GM12864 (cell line): ENCODE measurements at regions not wholly inside any gene's neighbourhood (a gene's known extent, or its start where the extent isn't known, plus 50 kb on each side); places are given as distances from the start of the nearest gene placed in this dataset.

Experiments
- DNase-seq: peaks from one replicate; pipeline ENCODE4 v3.0.0-alpha.2; 2011; ENCODE audit warnings: low read depth
- H3K4me3 ChIP-seq: 2 replicates; pipeline ENCODE4 v1.5.1; 2011; ENCODE audit warnings: mild to moderate bottlenecking, low read depth, low read length, control low read depth
- TF ChIP-seq, protein P1 (sequence below): IDR thresholded peaks from 2 replicates; pipeline ENCODE4 v1.5.1; 2011; ENCODE audit warnings: low read depth, mild to moderate bottlenecking, moderate library complexity, low read length, control low read depth, inconsistent platforms; ENCODE audit errors: missing control alignments

DNA sequence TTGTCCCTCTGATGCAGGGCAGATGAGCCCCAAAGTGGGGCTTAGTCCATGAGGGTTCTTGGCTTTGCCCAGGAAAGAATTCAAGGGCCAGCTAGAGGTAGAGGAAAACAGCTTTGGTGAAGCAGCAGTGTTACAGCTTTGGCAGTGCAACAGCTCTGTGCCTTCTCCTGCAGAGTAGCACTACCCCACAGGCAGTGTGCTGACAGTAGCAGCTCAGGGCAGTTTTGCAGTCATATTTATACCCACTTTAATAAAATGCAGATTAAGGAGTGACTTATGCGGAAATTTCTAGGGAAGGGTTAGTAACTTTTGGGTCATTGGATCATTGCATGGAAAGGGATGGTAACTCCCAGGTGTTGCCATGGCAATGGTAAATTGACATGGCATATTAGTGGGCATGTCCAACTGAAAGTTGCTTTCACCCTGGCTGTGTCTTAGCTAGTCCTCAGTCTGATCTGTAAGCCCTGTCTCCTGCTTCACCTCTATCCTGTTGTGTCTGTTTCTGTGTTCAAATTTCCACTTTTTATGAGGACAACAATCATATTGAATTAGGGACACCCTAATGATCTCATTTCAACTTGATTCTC is 241.3 kb upstream of the C2CD4B start:
- no peak overlapping the region for H3K4me3 ChIP-seq
- TF ChIP-seq, protein P1, sequence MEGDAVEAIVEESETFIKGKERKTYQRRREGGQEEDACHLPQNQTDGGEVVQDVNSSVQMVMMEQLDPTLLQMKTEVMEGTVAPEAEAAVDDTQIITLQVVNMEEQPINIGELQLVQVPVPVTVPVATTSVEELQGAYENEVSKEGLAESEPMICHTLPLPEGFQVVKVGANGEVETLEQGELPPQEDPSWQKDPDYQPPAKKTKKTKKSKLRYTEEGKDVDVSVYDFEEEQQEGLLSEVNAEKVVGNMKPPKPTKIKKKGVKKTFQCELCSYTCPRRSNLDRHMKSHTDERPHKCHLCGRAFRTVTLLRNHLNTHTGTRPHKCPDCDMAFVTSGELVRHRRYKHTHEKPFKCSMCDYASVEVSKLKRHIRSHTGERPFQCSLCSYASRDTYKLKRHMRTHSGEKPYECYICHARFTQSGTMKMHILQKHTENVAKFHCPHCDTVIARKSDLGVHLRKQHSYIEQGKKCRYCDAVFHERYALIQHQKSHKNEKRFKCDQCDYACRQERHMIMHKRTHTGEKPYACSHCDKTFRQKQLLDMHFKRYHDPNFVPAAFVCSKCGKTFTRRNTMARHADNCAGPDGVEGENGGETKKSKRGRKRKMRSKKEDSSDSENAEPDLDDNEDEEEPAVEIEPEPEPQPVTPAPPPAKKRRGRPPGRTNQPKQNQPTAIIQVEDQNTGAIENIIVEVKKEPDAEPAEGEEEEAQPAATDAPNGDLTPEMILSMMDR: no peak

DNA sequence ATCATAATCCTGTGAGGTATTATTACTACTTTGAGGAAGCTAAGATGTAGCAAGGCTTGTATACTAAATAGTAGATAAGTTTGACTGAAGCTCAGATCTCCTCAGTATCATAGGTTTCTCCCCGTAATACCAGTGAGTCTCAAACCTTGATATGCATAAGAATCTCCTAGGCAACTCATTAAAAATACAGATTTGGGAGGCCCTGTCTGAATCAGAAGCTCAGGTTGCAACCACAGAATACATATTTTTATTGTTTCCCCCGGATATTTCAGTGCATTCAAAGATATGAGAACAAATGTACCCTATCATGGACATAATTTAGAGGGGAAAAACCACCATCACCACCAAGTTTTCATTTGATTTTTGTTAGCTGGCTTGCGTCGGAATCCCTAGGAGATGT is 242.1 kb upstream of the C2CD4B start:
- no peak for DNase-seq
- no peak overlapping the region for H3K4me3 ChIP-seq
- TF ChIP-seq, protein P1: no peak

More for the DNA sequence above, 241.3 kb upstream of the C2CD4B start:
- DNase-seq: no peak

DNA sequence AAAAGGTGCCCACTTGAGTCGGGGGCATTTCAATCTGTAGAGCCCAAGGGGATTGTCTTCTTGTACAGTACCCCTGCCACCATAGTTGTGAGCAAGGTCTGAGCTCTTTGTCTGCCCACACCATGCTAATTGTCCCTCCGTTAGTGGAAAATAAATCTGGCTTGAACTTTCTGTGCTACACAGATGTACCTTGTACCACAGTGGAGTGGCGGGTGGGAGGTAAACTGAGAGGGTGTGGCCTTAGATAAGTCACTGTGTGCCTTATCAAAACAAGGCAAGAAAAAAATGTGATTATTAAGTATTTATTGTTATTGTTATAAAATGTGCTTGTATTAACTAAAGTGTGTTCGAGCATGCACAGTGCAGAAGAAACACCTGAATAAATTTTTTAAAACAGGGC is 242.9 kb upstream of the C2CD4B start:
- TF ChIP-seq, protein P1: no peak
- DNase-seq: no peak
- H3K4me3 ChIP-seq: no peak overlapping the region

DNA sequence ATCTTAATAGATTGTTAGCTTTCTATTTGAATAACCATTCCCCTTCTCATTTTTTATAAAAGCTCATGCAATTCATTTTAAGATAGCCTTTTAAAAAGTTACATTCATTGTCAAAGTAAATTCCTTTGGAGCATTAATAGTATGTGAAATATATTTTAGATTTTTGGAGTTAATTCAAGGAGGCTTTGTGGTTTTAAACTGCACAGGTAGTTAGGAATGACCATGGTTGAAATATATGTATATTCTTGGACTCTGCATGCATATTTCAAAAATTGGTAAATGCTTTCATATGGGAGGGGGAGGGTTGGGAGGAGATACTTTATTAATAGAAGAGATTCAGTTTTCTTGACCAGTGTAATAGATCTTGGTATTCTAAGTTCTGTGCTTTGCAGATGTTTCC is 244.4 kb upstream of the C2CD4B start:
- DNase-seq: no peak
- TF ChIP-seq, protein P1: no peak
- no peak overlapping the region for H3K4me3 ChIP-seq

DNA sequence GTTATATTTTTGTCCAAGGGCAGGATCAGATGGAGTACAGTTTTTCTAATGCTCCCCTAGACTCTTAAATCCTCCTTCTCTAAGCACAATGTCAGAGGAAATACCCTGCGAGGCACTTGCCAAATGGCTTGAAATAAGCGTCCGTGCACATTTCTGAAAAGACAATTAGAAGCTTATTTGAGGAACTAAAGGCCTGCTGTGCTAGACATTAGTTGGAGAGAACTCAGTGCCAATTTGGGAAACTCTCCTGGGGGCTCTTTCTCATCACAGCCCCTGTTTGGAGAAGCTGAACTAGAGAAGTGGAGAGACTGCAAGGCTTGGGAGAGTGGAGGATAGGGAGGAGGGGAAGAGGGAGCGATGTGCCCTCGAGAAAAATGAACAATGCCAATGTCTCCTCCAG is 247.6 kb upstream of the C2CD4B start:
- TF ChIP-seq, protein P1: no peak
- no peak for DNase-seq
- no peak overlapping the region for H3K4me3 ChIP-seq

DNA sequence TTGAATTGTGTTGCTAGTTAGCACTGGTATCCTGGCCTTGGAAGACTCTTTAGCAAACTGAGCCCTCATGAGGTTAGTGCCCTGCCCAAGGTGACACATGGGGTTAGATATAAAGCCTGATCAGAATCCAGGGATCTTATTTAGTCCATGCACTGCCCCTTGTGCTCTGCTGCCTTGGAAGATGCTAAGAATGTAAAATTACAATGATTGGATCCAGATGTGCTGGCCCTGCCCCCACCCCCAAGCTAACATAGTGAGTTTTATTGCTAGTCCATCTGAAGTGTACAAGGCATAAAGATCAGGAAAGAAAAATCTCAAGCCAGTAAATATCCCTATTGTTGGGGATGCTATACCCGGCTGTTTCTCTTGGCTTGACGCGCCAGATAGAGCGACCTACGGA is 248.1 kb upstream of the C2CD4B start:
- no peak for DNase-seq
- TF ChIP-seq, protein P1: no peak
- no peak overlapping the region for H3K4me3 ChIP-seq

DNA sequence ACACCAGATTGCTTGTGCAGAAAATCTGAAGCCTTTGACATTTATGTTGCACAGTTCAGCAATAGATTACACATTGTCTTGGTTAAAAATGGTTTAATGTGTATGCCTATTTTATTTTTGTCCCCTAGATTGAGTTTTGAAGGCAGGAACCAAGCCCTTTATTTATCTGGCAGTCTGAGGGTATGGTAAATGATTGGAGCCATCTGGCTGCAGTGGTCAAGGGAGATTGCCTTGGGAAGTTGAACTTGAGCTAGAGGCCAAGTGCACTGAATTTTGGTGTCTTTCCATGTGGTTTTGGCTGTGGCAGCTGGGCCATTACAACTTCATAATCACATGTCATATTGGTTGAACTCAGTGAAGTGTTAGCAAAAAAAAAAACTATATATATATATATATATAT is 248.7 kb upstream of the C2CD4B start:
- H3K4me3 ChIP-seq: no peak overlapping the region
- no peak for DNase-seq
- TF ChIP-seq, protein P1: no peak
